HG02884 (cell line): ENCODE measurements at regions not wholly inside any gene's neighbourhood (a gene's known extent, or its start where the extent isn't known, plus 50 kb on each side); places are given as distances from the start of the nearest gene placed in this dataset.
"Not testable (repeated sequence)": the region's sequence is repeated elsewhere in the genome, so short reads cannot be mapped to it uniquely, and the experiment has no call there.

Experiments used
- ATAC-seq: cut with Tn5 transposase; IDR thresholded peaks from one replicate; pipeline ENCODE4 v1.9.1; 2021; ENCODE audit warnings: mild to moderate bottlenecking, moderate library complexity; ENCODE audit not compliant: unreplicated experiment

DNA sequence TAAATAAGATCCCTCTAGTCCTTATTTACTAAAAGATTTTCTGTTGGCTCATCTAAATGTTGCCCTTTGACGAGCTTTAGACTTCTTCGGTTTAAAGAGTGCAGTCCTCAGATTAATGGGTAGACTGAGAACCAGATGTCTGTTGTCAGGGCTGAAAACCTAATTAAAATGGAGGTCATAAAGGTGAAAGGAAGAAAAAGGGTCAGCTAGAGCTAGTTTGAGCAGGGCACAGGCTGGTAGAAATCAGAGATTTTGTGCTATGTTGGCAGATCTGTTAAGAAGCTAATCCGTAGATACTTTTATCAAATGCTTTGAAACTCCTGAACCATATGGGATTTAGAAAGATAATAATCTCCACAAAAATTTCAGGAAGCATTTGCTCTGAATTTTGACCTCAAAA is 959.0 kb downstream of the PLA2G4A start:
- no peak for ATAC-seq

GRCh38 chr1:187788718-187789117 is 960.0 kb downstream of the PLA2G4A start:
- ATAC-seq: no peak

DNA sequence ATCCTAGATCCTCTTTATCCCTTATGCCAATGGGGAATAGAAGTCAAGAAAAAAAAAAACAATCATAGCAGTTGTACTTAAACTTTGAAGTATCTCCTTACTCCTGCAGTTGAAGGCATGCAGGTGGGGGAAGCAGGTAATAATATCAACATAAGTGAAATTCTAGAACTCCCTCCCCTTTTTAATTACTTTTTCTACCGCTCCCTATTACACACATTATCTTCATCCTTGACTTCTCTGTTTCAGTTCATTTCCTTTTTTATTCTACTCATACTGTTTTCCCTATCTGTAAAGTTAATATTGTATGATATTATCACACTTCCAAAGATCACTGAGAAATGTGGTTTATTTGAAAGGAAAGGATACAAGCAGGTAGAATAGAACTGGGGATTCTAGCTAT is 962.0 kb downstream of the PLA2G4A start:
- no peak for ATAC-seq

DNA sequence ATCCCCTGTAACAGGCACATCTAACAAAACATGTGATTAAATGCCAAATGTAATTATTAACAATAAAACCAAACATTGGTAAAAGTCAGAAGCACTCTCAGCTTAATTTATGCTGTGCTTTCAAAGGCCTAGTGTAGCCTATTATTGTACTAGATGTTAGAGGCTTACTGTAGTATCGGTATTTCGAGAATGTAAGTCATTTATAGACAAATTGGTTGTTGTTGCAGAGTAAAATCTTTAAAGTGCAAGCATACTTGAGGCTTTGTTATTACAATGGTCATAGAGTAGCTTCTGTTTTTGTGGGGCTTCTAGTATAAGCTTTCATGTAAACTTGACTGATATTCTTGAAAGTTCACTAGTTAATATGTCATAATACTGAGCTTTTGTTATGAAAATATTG is 965.8 kb downstream of the PLA2G4A start:
- no peak for ATAC-seq

GRCh38 chr1:187809549-187809948 is 980.8 kb downstream of the PLA2G4A start:
- ATAC-seq: no peak

DNA sequence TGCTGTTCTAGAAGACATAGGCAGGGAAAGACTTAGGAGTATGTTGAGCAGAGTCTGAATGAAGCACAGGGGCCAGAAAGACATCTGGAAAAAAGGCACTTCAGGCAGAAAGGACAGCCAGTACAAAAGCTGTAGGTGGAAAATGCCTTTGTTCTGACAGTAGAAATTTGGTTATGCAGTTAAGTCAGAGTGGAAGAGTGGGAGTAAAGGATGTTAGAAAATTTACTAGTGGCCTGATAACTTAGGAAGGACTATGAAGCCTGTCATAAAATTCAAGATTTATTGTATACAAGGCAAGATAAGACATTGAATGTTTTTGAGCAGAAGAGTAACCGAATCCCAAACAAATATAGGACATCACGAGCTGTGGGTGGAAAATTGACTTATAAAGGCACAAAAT is 987.9 kb downstream of the PLA2G4A start:
- ATAC-seq: no peak

DNA sequence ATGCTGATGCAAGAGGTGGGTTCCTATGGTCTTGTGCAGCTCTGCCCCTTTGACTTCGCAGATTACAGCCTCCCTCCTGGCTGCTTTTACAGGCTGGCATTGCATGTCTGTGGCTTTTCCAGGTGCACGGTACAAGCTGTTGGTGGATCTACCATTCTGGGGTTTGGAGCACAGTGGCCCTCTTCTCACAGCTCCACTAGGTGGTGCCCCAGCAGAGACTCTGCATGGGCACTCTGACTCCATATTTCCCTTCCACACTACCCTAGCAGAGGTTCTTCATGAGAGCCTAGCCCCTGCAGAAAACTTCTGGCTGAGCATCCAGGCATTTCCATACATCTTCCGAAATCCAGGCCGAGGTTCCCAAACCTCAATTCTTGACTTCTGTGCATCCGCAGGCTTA is 989.0 kb downstream of the PLA2G4A start:
- ATAC-seq: no peak

- no peak for ATAC-seq
Observed at GRCh38 chr1:187819086-187819485, 990.3 kb downstream of the PLA2G4A start.

DNA sequence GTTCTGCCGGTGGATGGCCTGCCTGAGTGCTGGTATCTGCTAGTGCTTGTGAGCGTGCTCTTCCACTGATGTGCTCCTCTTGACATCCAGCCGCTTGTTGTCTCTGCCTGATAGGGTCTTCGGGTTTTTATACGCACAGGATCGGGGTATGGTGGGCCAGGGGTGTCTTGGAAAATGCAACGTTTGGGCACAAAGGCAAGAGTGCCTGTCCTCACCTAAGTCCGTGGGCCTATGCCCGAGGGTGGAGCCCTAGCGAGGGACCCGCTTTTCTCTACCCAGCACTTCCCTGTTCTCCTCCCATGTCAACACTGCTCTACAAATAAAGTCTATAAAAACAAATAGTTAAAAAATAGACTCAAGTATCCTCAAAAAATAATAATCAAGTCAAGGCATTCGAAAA is 1007.8 kb downstream of the PLA2G4A start:
- no peak for ATAC-seq

- ATAC-seq: no peak
Observed at GRCh38 chr1:187837787-187838186, 1009.0 kb downstream of the PLA2G4A start.

DNA sequence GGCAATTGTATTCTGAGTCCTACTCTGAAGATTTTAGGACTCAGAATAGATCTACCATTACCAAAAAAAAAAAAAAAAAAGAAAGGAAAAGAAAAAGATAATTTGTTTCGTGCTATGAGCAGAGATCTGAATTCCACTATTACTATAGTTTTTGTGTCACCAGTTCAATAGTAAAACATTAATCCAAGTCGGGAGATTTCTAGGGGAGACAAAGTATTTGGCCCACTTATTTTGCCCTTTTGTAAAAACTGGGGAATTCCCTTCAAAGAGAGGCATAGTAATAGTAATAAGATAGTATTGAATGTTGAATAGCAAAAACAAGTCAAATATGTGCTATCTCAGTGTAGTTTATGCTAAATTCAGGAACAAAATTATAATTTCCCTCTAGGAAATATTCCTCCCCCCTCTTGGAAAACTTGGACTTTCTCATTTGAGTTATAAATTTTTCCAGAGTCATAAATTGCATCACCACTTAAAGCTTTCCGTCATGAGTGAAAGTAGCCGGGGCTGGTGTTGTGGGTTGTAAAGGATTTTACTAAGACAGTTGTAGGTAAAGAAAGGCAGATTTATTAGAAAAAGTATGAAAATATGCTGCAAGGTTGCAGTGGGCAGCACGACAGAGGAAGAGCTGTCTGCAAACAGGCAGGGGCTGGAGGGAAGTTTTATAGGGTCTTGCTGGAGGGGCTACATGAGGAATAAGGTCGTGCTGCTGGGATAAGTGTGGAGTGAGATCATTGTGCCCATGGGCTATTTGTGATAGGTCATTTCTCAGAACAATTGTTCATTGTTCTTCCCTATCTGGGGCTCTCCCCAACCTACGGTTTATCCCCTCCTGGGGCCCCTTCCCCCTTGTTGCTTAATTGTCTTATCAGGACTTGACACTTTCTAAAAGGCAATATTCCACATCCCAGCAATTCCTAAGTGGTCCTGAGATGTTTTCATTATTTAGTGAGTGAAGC is 1009.9 kb downstream of the PLA2G4A start:
- no peak for ATAC-seq

DNA sequence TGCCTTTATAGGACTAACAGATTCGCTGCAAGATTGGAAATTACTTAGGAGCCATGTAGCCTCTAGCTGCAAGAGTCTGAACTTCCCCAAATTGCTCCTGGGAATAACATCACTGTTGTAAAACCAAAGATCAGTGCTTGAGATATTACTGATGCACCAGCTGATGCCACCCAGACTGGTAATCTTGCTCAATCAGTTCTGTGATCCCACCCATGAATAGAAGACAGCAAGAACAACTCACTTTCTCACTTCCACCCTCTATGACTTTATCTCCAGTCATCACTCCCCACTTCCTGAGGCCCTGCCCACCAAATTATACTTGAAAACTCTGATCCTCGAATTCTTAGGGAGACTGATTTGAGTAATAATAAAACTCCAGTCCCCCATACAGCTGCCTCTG is 1011.1 kb downstream of the PLA2G4A start:
- no peak for ATAC-seq

GRCh38 chr1:187840557-187840956 is 1011.8 kb downstream of the PLA2G4A start:
- ATAC-seq: no peak

DNA sequence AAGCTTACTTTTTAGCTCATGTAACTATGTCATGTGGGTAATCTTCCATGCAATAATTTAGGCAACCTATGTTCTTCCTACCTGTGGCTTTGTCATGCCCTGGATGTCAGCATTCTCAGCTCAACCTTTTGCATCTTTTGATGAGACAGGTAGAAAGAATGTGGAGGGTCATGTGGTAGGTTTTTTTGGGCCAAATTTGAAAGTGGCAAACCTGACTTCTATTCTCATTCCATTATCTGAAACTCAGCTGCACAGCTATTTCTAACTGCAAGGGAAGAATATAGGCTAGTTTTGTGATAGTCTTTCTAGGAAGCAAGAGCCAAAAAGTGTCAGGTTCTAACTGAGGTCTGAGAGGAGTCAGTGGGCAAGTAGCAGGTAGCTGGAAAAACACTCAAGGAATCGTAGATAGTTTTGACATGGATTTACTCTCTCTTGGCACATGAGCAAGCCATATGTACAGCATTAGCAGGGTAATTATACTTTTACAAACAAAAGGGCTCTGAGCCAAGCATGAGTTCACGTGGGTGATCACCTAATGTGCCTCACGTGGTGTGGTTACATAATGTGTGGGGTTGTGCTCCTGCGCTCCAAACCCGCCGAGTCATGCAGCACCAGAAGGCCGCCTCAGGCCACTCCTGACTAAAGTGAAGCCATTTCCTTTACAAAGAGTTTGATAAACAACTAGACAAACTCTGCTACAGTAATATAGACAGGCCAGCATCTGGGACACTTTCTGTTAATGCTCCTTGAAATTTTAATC is 1013.8 kb downstream of the PLA2G4A start:
- ATAC-seq: no peak

- ATAC-seq: no peak
Observed at GRCh38 chr1:187844313-187844712, 1015.6 kb downstream of the PLA2G4A start.

DNA sequence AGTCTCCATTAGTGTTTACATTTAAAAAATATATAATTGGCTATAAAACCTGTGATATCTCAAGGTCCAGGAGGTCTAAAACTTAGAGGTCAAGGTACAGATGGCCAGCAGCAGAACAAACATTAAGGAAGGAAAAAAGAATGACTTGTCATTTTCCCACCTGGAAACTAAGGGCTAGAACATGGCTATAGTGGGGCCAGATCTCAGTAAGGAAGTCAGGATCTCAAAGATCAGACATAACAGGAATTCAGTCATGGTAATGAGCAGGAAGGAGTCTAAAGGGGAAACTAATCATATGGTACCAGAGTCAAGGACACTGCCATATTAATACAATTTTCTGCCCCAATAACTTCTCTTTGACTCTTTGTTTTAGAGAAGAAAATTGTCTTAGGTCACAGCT is 1018.8 kb downstream of the PLA2G4A start:
- no peak for ATAC-seq

DNA sequence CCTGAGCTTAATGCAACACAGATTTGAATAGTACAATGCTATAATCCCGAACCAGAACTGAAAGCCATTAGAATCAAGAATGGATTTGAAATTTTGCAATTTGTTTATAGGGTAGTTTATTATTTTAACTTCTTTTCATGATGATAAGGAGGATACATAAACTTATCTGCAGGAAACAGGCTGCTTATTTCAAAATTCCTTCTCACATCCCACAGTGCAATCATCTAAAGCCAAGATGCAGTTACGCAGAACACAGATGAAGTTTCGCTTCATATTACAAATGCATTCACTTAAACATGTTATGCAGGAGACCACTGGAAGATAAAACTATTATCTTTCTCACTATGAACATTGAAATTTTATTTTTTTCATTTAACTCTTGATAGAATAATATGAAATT is 1019.6 kb downstream of the PLA2G4A start:
- ATAC-seq: no peak

DNA sequence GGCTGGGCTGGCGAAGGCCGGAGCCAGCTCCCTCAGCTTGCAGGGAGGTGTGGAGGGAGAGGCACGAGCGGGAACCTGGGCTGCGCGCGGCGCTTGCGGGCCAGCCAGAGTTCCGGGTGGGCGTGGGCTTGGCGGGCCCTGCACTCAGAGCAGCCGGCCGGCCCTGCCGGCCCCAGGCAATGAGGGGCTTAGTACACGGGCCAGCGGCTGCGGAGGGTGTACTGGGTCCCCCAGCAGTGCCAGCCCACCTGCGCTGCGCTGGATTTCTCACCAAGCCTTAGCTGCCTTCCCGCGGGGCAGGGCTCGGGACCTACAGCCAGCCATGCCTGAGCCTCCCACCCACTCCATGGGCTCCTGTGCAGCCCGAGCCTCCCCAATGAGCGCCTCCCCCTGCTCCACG is 1021.4 kb downstream of the PLA2G4A start:
- not testable (repeated sequence) for ATAC-seq

- ATAC-seq: no peak
Observed at GRCh38 chr1:187853505-187853904, 1024.8 kb downstream of the PLA2G4A start.

GRCh38 chr1:187854457-187854856 is 1025.7 kb downstream of the PLA2G4A start:
- no peak for ATAC-seq

DNA sequence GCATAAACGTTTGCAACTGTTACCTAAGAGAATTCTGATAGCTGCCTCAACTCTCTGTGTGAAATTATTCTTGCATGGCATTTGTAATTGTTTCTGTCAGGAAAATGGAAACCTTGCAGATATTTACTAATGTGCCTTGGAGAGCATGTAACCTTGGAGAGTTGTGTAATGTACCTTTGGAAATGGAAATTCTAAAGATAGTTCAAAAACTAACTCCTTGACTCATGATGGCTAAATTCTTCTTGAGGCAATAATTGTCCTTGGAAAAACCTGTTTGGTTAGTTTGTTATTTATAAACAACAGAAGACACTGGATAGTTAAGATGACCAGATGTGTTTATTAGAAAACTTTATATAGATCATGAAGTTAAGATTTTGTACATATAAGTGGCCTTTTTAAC is 1033.8 kb downstream of the PLA2G4A start:
- no peak for ATAC-seq

DNA sequence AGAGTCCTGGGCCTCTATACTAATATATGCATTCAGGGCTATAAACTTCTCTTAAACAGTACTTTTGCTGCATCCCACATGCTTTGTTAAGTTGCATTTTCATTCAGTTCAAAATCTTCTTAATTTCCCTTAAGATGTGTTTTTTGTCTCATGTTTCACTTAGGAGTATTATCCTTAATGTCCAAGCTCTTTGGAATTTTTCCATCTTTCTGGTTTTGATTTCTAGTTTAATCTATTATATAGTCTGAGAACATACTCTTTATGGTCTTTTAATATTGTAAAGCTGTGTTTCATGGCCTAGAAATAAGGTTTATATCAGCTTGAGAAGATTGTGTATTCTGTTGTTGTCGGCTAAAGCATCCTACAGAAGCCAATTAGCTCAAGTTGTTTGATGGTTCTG is 1041.8 kb downstream of the PLA2G4A start:
- no peak for ATAC-seq
